Stomach smooth muscle (tissue), 2 donors: ENCODE measurements at regions not wholly inside any gene's neighbourhood (a gene's known extent, or its start where the extent isn't known, plus 50 kb on each side); places are given as distances from the start of the nearest gene placed in this dataset.

Source experiments
- H3K27ac ChIP-seq: one replicate; pipeline ENCODE4 v1.7.0; 2013; ENCODE audit warnings: mild to moderate bottlenecking, low read length, inconsistent platforms
- H3K27me3 ChIP-seq, 2 donors: one replicate each; pipeline ENCODE4 v1.7.0; 2013; ENCODE audit warnings: low read length in 2 of 2; ENCODE audit not compliant: insufficient read depth in 2 of 2, control insufficient read depth in 1 of 2
- H3K36me3 ChIP-seq, 2 donors: one replicate each; pipeline ENCODE4 v1.7.0; 2013; ENCODE audit warnings: low read length in 2 of 2; ENCODE audit not compliant: control insufficient read depth in 2 of 2, insufficient read depth in 2 of 2
- H3K4me1 ChIP-seq: one replicate; pipeline ENCODE4 v1.7.0; 2013; ENCODE audit warnings: low read length; ENCODE audit not compliant: control insufficient read depth, insufficient read depth
- H3K4me3 ChIP-seq, 2 donors: one replicate each; pipeline ENCODE4 v1.7.0; 2013; ENCODE audit warnings: low read length in 2 of 2
- H3K9ac ChIP-seq, 2 donors: one replicate each; pipeline ENCODE4 v1.7.0; 2013; ENCODE audit warnings: low read length in 2 of 2, mild to moderate bottlenecking in 1 of 2
- H3K9me3 ChIP-seq, 2 donors: one replicate each; pipeline ENCODE4 v1.7.0; 2013; ENCODE audit warnings: low read length in 2 of 2; ENCODE audit not compliant: control insufficient read depth in 2 of 2
- donor health status: healthy.
- donor health status: Pancreatic carcinoma.

GRCh38 chr17:36864827-36865430 lies 72.3 kb upstream of the LHX1 start:
- Histone ChIP-seq H3K4me3 (no peak overlapping the region), H3K9ac (no peak overlapping the region), H3K36me3 (no peaks in the 10 kb centered on the region), H3K27ac (no peak overlapping the region), H3K27me3 (peaks cover 4 to 10% of the 10 kb centered on the region in 2 donors), H3K9me3 (no peaks in the 10 kb centered on the region), H3K4me1 (no peaks in the 10 kb centered on the region)

DNA sequence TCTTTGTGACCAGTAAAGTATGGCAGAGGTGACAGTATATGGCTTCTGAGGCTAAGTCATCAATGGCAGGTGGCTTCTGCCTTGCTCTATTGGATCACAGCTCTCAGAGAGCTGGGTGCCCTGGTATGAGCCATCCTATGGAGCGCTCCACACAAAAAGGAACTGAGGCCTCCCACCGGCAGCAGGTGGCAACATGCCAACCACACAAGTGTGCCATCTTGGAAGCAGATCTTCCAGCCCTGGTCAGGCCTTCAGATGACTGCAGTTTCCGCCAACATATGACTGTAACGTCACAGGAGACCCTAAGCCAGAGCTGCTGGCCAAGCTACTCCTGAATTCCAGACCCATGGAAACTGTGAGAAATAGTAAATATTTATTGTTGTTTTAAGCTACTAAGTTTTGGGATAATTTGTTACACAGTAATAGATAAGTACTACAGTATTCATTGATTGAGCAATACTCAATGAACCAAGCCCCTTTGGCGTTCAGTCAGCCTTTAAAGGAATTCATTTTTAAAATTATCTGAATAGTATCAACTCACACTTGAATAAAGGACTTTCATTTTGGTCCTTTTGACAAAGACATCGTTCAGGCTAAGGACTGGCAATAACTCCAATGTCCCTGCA lies 69.4 kb upstream of the LHX1 start:
- peaks cover 4 to 11% of the 10 kb centered on the region in 2 donors for H3K27me3 ChIP-seq
- H3K4me3 ChIP-seq: no peak overlapping the region
- no peaks in the 10 kb centered on the region for H3K9me3 ChIP-seq
- no peaks in the 10 kb centered on the region for H3K36me3 ChIP-seq
- no peaks in the 10 kb centered on the region for H3K4me1 ChIP-seq
- no peak overlapping the region for H3K9ac ChIP-seq
- H3K27ac ChIP-seq: no peak overlapping the region

DNA sequence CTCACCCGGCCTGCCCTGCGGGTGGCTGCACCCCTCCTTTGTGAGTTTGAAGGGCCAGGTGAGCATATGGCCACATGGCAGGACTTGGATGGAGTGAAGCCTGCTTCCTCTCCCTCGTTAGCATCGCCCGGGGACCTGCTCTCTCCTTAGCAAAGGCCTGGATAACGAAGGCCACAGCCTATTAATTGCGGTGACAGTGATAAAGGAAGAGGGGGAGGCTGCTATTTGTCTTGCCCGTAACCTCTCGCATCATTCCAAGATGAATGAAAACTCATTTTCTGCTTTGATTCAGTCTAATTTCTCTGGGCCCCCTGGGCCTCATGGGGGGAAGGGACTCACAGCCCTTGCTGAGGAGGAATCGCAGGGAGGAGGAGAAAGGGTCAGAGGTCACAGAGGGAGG lies 68.5 kb upstream of the LHX1 start:
- Histone ChIP-seq H3K36me3 (no peaks in the 10 kb centered on the region), H3K4me3 (no peak overlapping the region), H3K9me3 (no peaks in the 10 kb centered on the region), H3K27me3 (peaks cover 7 to 12% of the 10 kb centered on the region in 2 donors), H3K27ac (no peak overlapping the region), H3K9ac (no peak overlapping the region), H3K4me1 (no peaks in the 10 kb centered on the region)

- no peaks in the 10 kb centered on the region for H3K9me3 ChIP-seq
- no peak overlapping the region for H3K4me3 ChIP-seq
- H3K27me3 ChIP-seq: peaks cover 3 to 12% of the 10 kb centered on the region in 2 donors
- H3K4me1 ChIP-seq: no peaks in the 10 kb centered on the region
- no peak overlapping the region for H3K27ac ChIP-seq
- H3K36me3 ChIP-seq: no peaks in the 10 kb centered on the region
- no peak overlapping the region for H3K9ac ChIP-seq
These were observed 67.8 kb upstream of the LHX1 start for GRCh38 chr17:36869441-36869840.

DNA sequence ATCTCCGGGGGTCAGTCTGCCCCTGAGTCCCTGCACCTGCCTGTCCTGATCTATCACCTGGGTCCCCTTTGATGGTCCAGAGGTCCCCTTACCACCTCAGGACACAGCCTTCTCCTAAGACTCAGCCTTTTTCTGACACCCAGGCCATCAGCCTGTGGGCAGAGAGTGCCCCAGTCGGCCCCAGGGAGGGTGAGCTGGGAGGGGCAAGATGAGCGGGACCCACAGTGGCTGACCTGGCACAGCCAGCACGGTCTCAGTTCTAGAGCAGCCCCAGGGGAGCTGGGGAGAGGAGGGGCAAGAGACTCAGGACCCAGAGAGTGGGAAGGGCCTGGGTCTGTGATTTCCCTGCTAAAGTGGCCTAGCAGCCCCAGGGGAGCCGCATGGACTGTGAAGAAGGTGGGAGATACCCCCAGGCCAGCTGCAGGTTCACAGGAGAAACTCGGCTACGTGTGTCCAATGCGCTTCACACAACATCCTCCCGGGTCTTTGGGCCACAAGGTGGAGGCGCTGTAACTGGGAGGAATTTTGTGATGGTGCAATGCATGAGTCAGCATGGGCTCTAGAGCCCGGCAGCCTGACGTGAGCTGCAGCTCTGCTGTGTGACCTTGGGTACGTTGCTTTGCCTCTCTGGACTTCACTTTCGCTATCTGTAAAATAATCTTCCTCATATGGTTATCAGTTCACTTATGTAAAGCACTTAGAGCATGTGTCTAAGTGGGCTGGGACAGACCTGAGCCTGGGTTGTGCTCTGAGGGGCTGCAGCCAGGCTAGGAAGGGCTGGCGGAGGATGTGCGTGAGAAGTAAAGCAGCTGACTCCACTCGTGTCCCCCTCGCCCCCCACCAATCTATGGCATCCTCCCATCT lies 67.2 kb upstream of the LHX1 start:
- peaks cover 3 to 12% of the 10 kb centered on the region in 2 donors for H3K27me3 ChIP-seq
- H3K36me3 ChIP-seq: no peaks in the 10 kb centered on the region
- no peak overlapping the region for H3K9ac ChIP-seq
- no peaks in the 10 kb centered on the region for H3K4me1 ChIP-seq
- H3K4me3 ChIP-seq: no peak overlapping the region
- no peak overlapping the region for H3K27ac ChIP-seq
- H3K9me3 ChIP-seq: no peaks in the 10 kb centered on the region

DNA sequence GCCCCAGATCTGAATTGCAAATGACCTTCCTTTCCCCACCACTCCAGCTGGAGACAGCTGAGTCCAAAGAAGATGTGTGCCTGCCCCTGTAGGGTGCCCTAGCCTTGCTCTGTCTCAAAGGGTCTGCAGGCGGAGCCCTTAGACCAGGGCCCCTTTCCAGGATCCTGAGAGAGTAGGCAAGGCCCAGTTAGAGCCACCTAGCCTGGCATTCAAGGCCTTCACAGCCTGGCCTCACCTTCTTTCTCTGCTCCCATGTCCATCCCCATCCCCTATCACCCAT lies 66.6 kb upstream of the LHX1 start:
- no peak overlapping the region for H3K27ac ChIP-seq
- H3K27me3 ChIP-seq: peaks cover 3 to 12% of the 10 kb centered on the region in 2 donors

DNA sequence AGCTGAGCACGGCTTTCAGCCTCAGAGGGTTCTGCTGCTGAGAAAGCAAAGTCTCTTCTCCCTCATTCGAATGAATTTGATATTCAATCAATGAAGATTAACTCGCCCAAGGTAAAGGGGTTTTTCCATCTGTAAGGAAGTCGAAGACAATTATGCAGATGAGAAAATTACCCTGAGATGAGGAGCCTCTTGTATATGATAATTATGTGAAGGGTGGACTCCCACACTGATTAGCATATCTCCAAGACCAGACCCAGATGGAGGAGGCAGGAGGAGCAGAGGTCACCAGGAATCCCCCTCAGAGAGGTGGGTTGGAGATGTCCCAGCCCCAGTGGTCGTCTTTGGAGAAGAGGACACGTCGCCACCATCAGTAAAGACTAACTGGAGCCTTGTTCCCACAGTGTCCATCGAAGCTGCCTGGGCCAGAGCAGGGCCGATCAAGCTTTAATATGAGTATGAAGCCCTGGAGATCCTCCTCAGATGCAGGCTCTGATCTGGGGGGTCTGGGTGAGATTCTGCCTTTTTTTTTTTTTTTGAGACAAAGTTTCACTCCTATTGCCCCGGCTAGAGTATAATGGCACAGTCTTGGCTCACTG lies 61.5 kb upstream of the LHX1 start:
- Histone ChIP-seq H3K4me3 (no peak overlapping the region), H3K27me3 (peaks cover 9 to 10% of the 10 kb centered on the region in 2 donors), H3K36me3 (no peaks in the 10 kb centered on the region), H3K27ac (no peak overlapping the region), H3K9ac (no peak overlapping the region), H3K9me3 (peaks cover 2 to 3% of the 10 kb centered on the region in 2 donors), H3K4me1 (no peaks in the 10 kb centered on the region)

More for the DNA sequence above, 66.6 kb upstream of the LHX1 start:
- Histone ChIP-seq H3K9ac (no peak overlapping the region), H3K9me3 (no peaks in the 10 kb centered on the region), H3K36me3 (no peaks in the 10 kb centered on the region), H3K4me3 (no peak overlapping the region), H3K4me1 (no peaks in the 10 kb centered on the region)

DNA sequence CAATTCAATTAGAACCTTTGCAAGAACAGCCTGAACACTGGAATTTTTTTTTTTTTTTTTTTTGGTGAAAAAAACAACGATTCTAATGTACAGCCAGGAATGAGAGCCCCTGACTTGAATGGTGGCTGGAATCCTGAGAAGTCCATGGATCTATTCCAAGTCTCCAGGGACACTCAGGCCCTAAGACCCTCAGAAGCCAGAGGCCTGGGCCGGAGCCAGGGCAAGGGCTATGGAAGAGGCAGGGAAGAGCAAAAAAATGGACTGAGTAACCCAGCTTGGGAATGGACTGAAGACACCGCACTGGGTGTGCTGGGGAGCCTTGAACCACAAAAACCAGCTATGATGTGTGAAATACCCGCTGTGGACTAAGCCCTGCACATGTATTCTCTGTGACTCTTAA lies 60.3 kb upstream of the LHX1 start:
- H3K27me3 ChIP-seq: peaks cover 9 to 10% of the 10 kb centered on the region in 2 donors
- no peak overlapping the region for H3K9ac ChIP-seq
- no peaks in the 10 kb centered on the region for H3K4me1 ChIP-seq
- H3K4me3 ChIP-seq: no peak overlapping the region
- H3K36me3 ChIP-seq: no peaks in the 10 kb centered on the region
- H3K27ac ChIP-seq: no peak overlapping the region
- H3K9me3 ChIP-seq: peaks cover 4 to 14% of the 10 kb centered on the region in 2 donors

- Histone ChIP-seq H3K4me1 (no peaks in the 10 kb centered on the region), H3K9ac (no peak overlapping the region)
These were observed 59.5 kb upstream of the LHX1 start for GRCh38 chr17:36877771-36878170.

DNA sequence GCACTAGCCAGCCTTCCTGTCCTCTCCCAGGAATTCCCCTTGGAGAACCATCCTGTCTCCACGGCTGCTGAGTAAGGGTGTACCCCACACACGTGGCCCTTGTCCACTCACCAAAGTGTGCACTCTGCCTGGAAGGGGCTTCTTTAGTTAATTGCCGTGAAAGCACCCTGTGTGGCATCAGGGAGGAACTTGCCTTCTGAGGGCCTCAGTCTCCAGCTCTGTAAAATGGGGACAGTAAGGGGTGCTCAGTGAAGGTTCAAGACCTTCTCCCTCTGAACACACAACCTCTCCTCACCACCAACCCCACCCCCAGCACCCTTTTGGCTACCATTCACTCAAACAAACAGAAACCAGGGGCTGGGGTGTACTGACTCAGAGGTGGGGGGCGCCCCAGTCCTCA lies 59.1 kb upstream of the LHX1 start:
- Histone ChIP-seq H3K4me1 (no peaks in the 10 kb centered on the region), H3K27me3 (peaks cover 11 to 12% of the 10 kb centered on the region in 2 donors), H3K27ac (no peak overlapping the region), H3K9me3 (peaks cover 7 to 17% of the 10 kb centered on the region in 2 donors), H3K4me3 (no peak overlapping the region), H3K36me3 (no peaks in the 10 kb centered on the region), H3K9ac (no peak overlapping the region)

More at GRCh38 chr17:36877771-36878170, 59.5 kb upstream of the LHX1 start:
- H3K27ac ChIP-seq: no peak overlapping the region
- H3K36me3 ChIP-seq: no peaks in the 10 kb centered on the region
- H3K4me3 ChIP-seq: no peak overlapping the region
- peaks cover 10 to 13% of the 10 kb centered on the region in 2 donors for H3K27me3 ChIP-seq
- peaks cover 7 to 17% of the 10 kb centered on the region in 2 donors for H3K9me3 ChIP-seq
